GM06990 (cell line): ENCODE measurements at regions not wholly inside any gene's neighbourhood (a gene's known extent, or its start where the extent isn't known, plus 50 kb on each side); places are given as distances from the start of the nearest gene placed in this dataset.
A peak's percentile ranks its signal among the peaks of the same experiment; 100 is the strongest.

Source experiments
- DNase-seq: peaks from one replicate; pipeline ENCODE4 v3.0.0-alpha.2; 2011; ENCODE audit not compliant: insufficient read length; ENCODE audit errors: extremely low read depth
- H3K27me3 ChIP-seq: replicated peaks from 2 replicates; pipeline ENCODE4 v1.6.0; 2011; ENCODE audit warnings: low read length; ENCODE audit not compliant: control insufficient read depth, insufficient read depth
- H3K36me3 ChIP-seq: 2 replicates; pipeline ENCODE4 v1.5.1; 2011; ENCODE audit warnings: low read length; ENCODE audit not compliant: control insufficient read depth, insufficient read depth
- H3K4me3 ChIP-seq: replicated peaks from 2 replicates; pipeline ENCODE4 v1.5.1; 2011; ENCODE audit warnings: low read depth, mild to moderate bottlenecking, control low read depth, low read length
- CTCF ChIP-seq: IDR thresholded peaks from 2 replicates; pipeline ENCODE4 v1.5.1; 2011; ENCODE audit warnings: low read length, control low read depth, mild to moderate bottlenecking, inconsistent platforms; ENCODE audit not compliant: insufficient read depth, poor library complexity, severe bottlenecking

GRCh38 chr4:170274616-170275015 lies 184.9 kb upstream of the AADAT start:
- Histone ChIP-seq H3K4me3 (no peak overlapping the region), H3K36me3 (no peaks in the 10 kb centered on the region), H3K27me3 (no peaks in the 10 kb centered on the region)
- no peak for TF ChIP-seq CTCF
- DNase-seq = no peak

GRCh38 chr4:170272959-170273358 lies 183.2 kb upstream of the AADAT start:
- H3K36me3 ChIP-seq = no peaks in the 10 kb centered on the region
- TF ChIP-seq CTCF = no peak
- no peak overlapping the region for H3K4me3 ChIP-seq
- no peak for DNase-seq
- H3K27me3 ChIP-seq = no peaks in the 10 kb centered on the region

- DNase-seq = no peak
- Histone ChIP-seq H3K4me3 (no peak overlapping the region), H3K27me3 (no peaks in the 10 kb centered on the region), H3K36me3 (no peaks in the 10 kb centered on the region)
- no peak for TF ChIP-seq CTCF
Measured at GRCh38 chr4:170271723-170272122, 182.0 kb upstream of the AADAT start.

GRCh38 chr4:170270628-170271027 lies 180.9 kb upstream of the AADAT start:
- H3K4me3 ChIP-seq = no peak overlapping the region
- H3K27me3 ChIP-seq = no peaks in the 10 kb centered on the region
- H3K36me3 ChIP-seq = no peaks in the 10 kb centered on the region
- TF ChIP-seq CTCF = no peak
- no peak for DNase-seq

- H3K27me3 ChIP-seq = no peaks in the 10 kb centered on the region
- H3K36me3 ChIP-seq = no peaks in the 10 kb centered on the region
- no peak for TF ChIP-seq CTCF
- no peak for DNase-seq
- H3K4me3 ChIP-seq = no peak overlapping the region
Measured at GRCh38 chr4:170269950-170270349, 180.2 kb upstream of the AADAT start.

GRCh38 chr4:170259631-170260153 lies 169.9 kb upstream of the AADAT start:
- Histone ChIP-seq H3K27me3 (no peaks in the 10 kb centered on the region), H3K4me3 (no peak overlapping the region), H3K36me3 (no peaks in the 10 kb centered on the region)
- DNase-seq = peak; percentile 64
- peak; percentile 88 for TF ChIP-seq CTCF
